ENCODE measurements at regions not wholly inside any gene's neighbourhood (a gene's known extent, or its start where the extent isn't known, plus 50 kb on each side); places are given as distances from the start of the nearest gene placed in this dataset.
"Not testable (repeated sequence)": the region's sequence is repeated elsewhere in the genome, so short reads cannot be mapped to it uniquely, and the experiment has no call there.

DNA sequence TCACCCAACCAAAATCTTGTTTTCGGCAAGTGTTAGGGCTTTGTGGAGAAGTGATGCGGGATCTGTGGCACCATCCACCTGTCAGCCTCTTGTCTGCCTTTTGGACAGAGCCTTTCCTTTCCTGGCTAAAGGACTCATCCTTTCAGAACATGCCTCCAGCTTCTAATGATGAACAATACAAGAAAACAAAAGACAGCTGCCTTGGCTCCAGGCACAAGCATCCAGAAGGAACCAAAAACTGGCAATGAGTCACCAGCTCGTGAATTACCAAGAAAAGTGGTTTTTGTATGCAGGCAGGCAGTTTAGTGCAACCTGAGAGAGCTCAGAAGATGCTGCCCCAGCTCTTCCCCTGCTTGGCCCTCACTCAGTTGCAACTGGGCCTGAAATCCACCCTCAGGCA lies 84.6 kb upstream of the NAMPT start:
- Mint-ChIP-seq H3K4me1 (no peaks in the 10 kb centered on the region), H3K27me3 (peaks cover 0 to 4% (median 3%) of the 10 kb centered on the region in 3 donors), H3K36me3 (no peaks in the 10 kb centered on the region), H3K4me3 (no peak overlapping the region), H3K9me3 (no peaks in the 10 kb centered on the region), H3K27ac (no peak overlapping the region)
- no peak for DNase-seq
- no peak for ATAC-seq (ENCODE audit: low read depth in 2 of 2)

GRCh38 chr7:106367664-106368063 lies 82.9 kb upstream of the NAMPT start:
- Mint-ChIP-seq H3K4me1 (no peaks in the 10 kb centered on the region), H3K36me3 (no peaks in the 10 kb centered on the region), H3K27me3 (peaks cover 0 to under 1% (median under 1%) of the 10 kb centered on the region in 3 donors), H3K9me3 (peaks cover 0 to 1% (median 0%) of the 10 kb centered on the region in 7 donors), H3K4me3 (no peak overlapping the region), H3K27ac (no peak overlapping the region)
- DNase-seq = no peak
- no peak for ATAC-seq (ENCODE audit: low read depth in 2 of 2)

- no peaks in the 10 kb centered on the region for H3K36me3 Mint-ChIP-seq
- no peak overlapping the region for H3K4me3 Mint-ChIP-seq
- peaks cover 0 to 5% (median 0%) of the 10 kb centered on the region in 7 donors for H3K9me3 Mint-ChIP-seq
- ATAC-seq (ENCODE audit: low read depth in 2 of 2) (peak in 1 of 2 donors; percentile 48), DNase-seq (no peak)
- H3K27me3 Mint-ChIP-seq = peaks cover 0 to 7% (median 7%) of the 10 kb centered on the region in 3 donors
- no peak overlapping the region for H3K27ac Mint-ChIP-seq
- H3K4me1 Mint-ChIP-seq = no peaks in the 10 kb centered on the region
Observed at GRCh38 chr7:106367018-106367420, 82.2 kb upstream of the NAMPT start.

DNA sequence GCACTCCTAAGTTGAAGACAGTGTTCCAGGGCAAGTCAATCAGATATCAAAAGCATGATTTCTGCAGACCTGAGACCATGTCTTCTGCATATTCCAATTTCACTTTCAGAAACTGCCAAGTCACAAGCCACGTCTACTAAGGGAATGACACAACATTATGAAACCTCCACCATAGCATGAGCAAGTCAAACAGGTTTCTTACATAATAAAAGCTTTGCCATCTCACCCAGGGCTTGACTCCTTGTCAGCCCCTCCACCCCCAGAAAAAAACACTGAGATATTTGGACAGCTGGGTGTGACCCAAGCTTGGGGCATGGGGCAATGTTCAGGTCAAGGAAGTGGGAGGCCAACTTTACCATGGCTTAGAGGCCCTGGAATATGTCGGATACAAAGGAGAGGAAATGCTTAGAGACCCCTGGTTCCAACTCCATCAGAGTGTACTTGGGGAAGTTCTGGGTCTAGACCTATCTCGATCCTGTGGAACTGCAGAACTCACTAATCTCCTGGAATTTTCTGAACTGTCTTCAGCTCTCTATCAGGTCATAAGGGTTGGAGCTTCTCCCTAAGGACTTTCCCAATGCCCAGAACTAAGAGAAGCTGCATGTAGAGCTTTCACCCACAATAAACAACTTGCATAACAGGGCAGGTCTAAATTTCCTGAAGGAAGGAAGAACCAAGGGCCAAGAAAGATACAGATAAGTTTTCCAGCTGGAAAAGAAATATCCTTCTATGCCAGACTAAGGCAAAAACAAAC lies 80.6 kb upstream of the NAMPT start:
- Mint-ChIP-seq H3K4me3 (no peak overlapping the region), H3K27ac (no peak overlapping the region), H3K36me3 (no peaks in the 10 kb centered on the region), H3K9me3 (peaks cover 0 to 5% (median 0%) of the 10 kb centered on the region in 7 donors), H3K27me3 (peaks cover 7 to 22% (median 15%) of the 10 kb centered on the region in 3 donors), H3K4me1 (no peaks in the 10 kb centered on the region)
- no peak for DNase-seq
- no peak for ATAC-seq (ENCODE audit: low read depth in 2 of 2)

- H3K9me3 Mint-ChIP-seq = peaks cover 0 to 10% (median 4%) of the 10 kb centered on the region in 7 donors
- H3K4me3 Mint-ChIP-seq; H3K4me1 Mint-ChIP-seq; H3K36me3 Mint-ChIP-seq; DNase-seq; ATAC-seq (ENCODE audit: low read depth in 2 of 2); H3K27ac Mint-ChIP-seq: not testable (repeated sequence)
- peaks cover 16 to 42% (median 32%) of the 10 kb centered on the region in 3 donors for H3K27me3 Mint-ChIP-seq
Observed at GRCh38 chr7:106362507-106362906, 77.7 kb upstream of the NAMPT start.

- Mint-ChIP-seq H3K36me3 (no peaks in the 10 kb centered on the region), H3K27me3 (peaks cover 23 to 48% (median 32%) of the 10 kb centered on the region in 3 donors), H3K4me1 (no peaks in the 10 kb centered on the region), H3K4me3 (no peak overlapping the region), H3K27ac (no peak overlapping the region), H3K9me3 (peaks cover 0 to 10% (median 4%) of the 10 kb centered on the region in 7 donors)
- ATAC-seq (ENCODE audit: low read depth in 2 of 2) (no peak), DNase-seq (no peak)
Observed at GRCh38 chr7:106358103-106358663, 73.4 kb upstream of the NAMPT start.

DNA sequence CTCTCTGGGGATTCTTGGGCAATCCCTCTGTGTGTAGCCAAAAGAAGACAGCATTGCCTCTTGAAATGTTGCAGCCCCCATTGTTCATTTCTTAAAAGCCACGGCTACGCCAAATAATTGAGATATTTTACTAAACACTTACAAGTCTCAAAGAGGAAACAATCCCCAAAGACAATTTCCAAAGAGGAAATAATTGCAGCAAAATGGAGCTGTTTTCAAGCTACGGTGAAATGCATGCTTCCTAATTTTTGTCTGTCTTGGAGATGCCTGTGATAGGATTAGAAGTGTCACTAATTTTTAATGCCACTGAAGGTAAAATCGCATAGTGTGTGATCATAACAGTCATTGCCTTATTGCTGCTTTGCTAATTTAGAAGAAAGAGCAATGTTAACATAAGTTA lies 72.9 kb upstream of the NAMPT start:
- Mint-ChIP-seq H3K27me3 (peaks cover 23 to 48% (median 32%) of the 10 kb centered on the region in 3 donors), H3K4me3 (no peak overlapping the region), H3K9me3 (peaks cover 0 to 9% (median 4%) of the 10 kb centered on the region in 7 donors), H3K27ac (no peak overlapping the region), H3K36me3 (no peaks in the 10 kb centered on the region), H3K4me1 (no peaks in the 10 kb centered on the region)
- DNase-seq (no peak), ATAC-seq (ENCODE audit: low read depth in 2 of 2) (no peak)

DNA sequence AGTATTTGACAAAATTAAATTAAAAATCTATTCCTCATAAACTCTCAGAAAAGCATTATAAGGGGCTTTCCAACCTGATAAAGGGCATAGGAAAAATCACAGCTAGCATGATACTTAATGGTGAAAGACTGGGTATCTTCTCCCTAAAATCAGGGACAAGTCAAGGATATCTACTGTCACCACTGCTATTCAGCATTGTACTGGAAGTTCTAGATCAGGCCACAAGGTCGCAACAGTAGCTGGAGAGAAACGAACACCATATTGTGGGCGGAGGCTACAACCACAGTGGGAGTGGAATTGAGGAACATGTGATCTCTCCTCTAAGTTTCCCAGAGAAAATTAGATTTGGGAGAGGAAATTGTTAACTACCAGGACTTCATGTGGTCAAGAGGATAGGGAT lies 70.0 kb upstream of the NAMPT start:
- Mint-ChIP-seq H3K27me3 (peaks cover 11 to 31% (median 12%) of the 10 kb centered on the region in 3 donors), H3K36me3 (no peaks in the 10 kb centered on the region), H3K4me1 (no peaks in the 10 kb centered on the region), H3K4me3 (no peak overlapping the region), H3K9me3 (peaks cover 3 to 19% (median 7%) of the 10 kb centered on the region in 7 donors), H3K27ac (no peak overlapping the region)
- ATAC-seq (ENCODE audit: low read depth in 2 of 2) = no peak
- DNase-seq = no peak

DNA sequence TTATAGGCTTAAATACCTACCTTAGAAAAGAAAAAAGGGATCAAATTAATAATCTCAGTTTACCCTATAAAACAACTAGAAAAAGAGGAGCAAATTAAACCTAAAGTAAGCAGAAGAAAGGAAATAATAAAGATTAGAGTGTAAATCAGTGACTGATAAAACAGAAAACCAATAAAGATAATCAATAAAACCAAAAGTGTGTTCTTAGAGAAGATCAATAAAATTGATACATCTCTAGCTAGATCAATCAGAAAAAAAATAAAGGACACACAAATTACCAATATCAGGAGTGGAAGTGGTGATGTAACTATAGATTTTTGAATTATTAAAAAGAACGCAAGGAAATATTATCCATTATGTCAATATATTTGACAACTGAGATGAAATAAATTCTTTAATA lies 69.2 kb upstream of the NAMPT start:
- H3K9me3 Mint-ChIP-seq = peaks cover 4 to 24% (median 9%) of the 10 kb centered on the region in 7 donors
- DNase-seq = no peak
- ATAC-seq (ENCODE audit: low read depth in 2 of 2) = no peak
- H3K27me3 Mint-ChIP-seq = peaks cover 7 to 28% (median 10%) of the 10 kb centered on the region in 3 donors
- peaks cover 0 to 8% of the 10 kb centered on the region in 2 donors for H3K36me3 Mint-ChIP-seq
- no peak overlapping the region for H3K27ac Mint-ChIP-seq
- H3K4me3 Mint-ChIP-seq = no peak overlapping the region
- H3K4me1 Mint-ChIP-seq = no peaks in the 10 kb centered on the region

DNA sequence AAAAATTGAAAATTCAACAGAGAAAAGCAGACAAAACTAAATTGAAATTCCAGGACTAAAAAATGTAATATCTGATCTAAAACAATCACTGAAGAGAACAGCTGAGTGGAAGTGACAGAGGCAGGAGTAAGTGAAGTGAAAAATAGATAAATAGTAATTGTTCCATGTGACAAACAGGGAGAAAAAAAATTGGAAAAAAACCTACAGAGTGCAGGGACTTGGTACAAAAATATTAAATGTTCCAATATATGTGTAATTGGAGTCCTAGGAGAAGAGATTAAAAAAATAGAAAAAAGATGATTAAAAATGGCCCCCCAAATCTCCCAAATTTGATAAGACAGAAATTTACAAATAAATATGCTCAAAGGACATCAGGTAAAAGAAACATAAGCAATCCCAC lies 63.4 kb upstream of the NAMPT start:
- peaks cover 14 to 53% (median 20%) of the 10 kb centered on the region in 7 donors for H3K9me3 Mint-ChIP-seq
- no peaks in the 10 kb centered on the region for H3K4me1 Mint-ChIP-seq
- DNase-seq (no peak), ATAC-seq (ENCODE audit: low read depth in 2 of 2) (no peak)
- H3K36me3 Mint-ChIP-seq = peaks cover 8 to 12% of the 10 kb centered on the region in 2 donors
- no peak overlapping the region for H3K27ac Mint-ChIP-seq
- H3K4me3 Mint-ChIP-seq = no peak overlapping the region
- H3K27me3 Mint-ChIP-seq = peaks cover 10 to 54% (median 30%) of the 10 kb centered on the region in 3 donors

DNA sequence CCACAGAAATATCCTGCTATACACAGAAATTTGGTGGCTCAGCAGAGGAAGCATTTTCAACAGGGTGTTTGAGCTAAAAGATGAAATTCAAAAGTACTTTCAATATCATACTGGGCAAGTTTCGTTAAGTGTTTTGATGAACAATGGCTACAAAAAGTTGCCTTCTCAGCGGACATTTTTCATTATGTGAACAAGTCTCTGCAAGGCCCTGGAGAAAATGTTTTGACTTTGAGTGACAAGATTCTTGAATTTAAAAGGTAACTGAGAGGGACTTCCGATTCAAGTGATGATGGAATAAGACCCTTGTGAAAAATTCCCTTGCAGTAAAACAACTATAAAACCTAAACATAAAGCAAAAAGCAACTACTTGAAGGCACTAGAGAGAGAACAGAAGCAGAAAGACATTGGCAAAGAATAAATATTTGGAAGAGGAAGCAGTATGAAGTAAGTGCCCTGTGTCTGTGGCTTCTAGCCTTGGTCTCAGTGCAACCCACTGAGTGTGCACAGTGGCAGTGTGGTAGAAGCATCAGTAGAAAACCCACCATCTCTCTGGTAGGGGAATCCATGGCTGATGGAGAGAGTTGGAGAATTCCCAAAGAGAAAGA lies 62.5 kb upstream of the NAMPT start:
- H3K9me3 Mint-ChIP-seq = peaks cover 14 to 62% (median 25%) of the 10 kb centered on the region in 7 donors

GRCh38 chr7:106346678-106347217 lies 62.0 kb upstream of the NAMPT start:
- Mint-ChIP-seq H3K9me3 (peaks cover 18 to 68% (median 30%) of the 10 kb centered on the region in 7 donors), H3K27me3 (peaks cover 14 to 54% (median 30%) of the 10 kb centered on the region in 3 donors), H3K4me1 (no peaks in the 10 kb centered on the region), H3K36me3 (peaks cover 12 to 15% of the 10 kb centered on the region in 2 donors), H3K27ac (no peak overlapping the region), H3K4me3 (no peak overlapping the region)
- DNase-seq (no peak), ATAC-seq (ENCODE audit: low read depth in 2 of 2) (peak in 1 of 2 donors; percentile 55)

More for the DNA sequence above, 62.5 kb upstream of the NAMPT start:
- Mint-ChIP-seq H3K27ac (no peak overlapping the region), H3K27me3 (peaks cover 10 to 54% (median 30%) of the 10 kb centered on the region in 3 donors), H3K36me3 (peaks cover 9 to 12% of the 10 kb centered on the region in 2 donors), H3K4me3 (no peak overlapping the region), H3K4me1 (no peaks in the 10 kb centered on the region)
- DNase-seq (no peak), ATAC-seq (ENCODE audit: low read depth in 2 of 2) (no peak)

- H3K36me3 Mint-ChIP-seq = peaks cover 12 to 18% of the 10 kb centered on the region in 2 donors
- peaks cover 20 to 71% (median 34%) of the 10 kb centered on the region in 7 donors for H3K9me3 Mint-ChIP-seq
- peak overlapping the region in 1 of 6 donors; percentile 6 for H3K27ac Mint-ChIP-seq
- H3K4me3 Mint-ChIP-seq = no peak overlapping the region
- ATAC-seq (ENCODE audit: low read depth in 2 of 2) = no peak
- no peaks in the 10 kb centered on the region for H3K4me1 Mint-ChIP-seq
- DNase-seq = no peak
- H3K27me3 Mint-ChIP-seq = peaks cover 16 to 54% (median 30%) of the 10 kb centered on the region in 3 donors
Observed at GRCh38 chr7:106346167-106346677, 61.4 kb upstream of the NAMPT start.

All from naive B cell (primary cell).